ENCODE measurements at regions not wholly inside any gene's neighbourhood (a gene's known extent, or its start where the extent isn't known, plus 50 kb on each side); places are given as distances from the start of the nearest gene placed in this dataset.

DNA sequence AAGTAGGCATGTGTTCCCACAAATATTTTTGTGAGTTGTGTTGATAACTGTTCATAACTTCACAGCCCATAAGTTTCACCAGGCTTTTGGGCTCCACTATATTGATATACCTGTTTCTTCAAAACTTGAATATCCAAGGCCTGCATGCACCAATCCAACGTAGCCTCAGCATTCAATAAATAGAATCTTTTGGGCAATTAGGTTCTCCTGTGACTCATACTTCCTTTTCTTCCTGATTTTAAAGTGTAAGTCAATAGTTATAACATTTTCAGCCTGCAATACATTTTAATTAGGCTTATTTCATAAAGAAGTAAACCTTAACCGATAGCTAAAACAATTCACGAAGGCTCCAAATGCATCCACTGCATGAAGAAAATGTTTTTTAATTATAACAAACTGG, 97.8 kb upstream of the SPRED1 start:
- TF ChIP-seq TEAD4 (IDR thresholded peaks at IDR 0.05) (no peak), TAF1 (IDR thresholded peaks at IDR 0.05; ENCODE audit: low read depth) (no peak), EP300 (IDR thresholded peaks at IDR 0.05; ENCODE audit: borderline replicate concordance) (no peak), FOXM1 (IDR thresholded peaks at IDR 0.05; ENCODE audit: borderline replicate concordance, low read depth) (no peak), CREB1 (IDR thresholded peaks at IDR 0.05; ENCODE audit: low read depth) (no peak)
- TF ChIP-seq, protein P1, sequence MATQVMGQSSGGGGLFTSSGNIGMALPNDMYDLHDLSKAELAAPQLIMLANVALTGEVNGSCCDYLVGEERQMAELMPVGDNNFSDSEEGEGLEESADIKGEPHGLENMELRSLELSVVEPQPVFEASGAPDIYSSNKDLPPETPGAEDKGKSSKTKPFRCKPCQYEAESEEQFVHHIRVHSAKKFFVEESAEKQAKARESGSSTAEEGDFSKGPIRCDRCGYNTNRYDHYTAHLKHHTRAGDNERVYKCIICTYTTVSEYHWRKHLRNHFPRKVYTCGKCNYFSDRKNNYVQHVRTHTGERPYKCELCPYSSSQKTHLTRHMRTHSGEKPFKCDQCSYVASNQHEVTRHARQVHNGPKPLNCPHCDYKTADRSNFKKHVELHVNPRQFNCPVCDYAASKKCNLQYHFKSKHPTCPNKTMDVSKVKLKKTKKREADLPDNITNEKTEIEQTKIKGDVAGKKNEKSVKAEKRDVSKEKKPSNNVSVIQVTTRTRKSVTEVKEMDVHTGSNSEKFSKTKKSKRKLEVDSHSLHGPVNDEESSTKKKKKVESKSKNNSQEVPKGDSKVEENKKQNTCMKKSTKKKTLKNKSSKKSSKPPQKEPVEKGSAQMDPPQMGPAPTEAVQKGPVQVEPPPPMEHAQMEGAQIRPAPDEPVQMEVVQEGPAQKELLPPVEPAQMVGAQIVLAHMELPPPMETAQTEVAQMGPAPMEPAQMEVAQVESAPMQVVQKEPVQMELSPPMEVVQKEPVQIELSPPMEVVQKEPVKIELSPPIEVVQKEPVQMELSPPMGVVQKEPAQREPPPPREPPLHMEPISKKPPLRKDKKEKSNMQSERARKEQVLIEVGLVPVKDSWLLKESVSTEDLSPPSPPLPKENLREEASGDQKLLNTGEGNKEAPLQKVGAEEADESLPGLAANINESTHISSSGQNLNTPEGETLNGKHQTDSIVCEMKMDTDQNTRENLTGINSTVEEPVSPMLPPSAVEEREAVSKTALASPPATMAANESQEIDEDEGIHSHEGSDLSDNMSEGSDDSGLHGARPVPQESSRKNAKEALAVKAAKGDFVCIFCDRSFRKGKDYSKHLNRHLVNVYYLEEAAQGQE (IDR thresholded peaks at IDR 0.05; ENCODE audit: low read depth): no peak
